ENCODE measurements at regions not wholly inside any gene's neighbourhood (a gene's known extent, or its start where the extent isn't known, plus 50 kb on each side); places are given as distances from the start of the nearest gene placed in this dataset.

DNA sequence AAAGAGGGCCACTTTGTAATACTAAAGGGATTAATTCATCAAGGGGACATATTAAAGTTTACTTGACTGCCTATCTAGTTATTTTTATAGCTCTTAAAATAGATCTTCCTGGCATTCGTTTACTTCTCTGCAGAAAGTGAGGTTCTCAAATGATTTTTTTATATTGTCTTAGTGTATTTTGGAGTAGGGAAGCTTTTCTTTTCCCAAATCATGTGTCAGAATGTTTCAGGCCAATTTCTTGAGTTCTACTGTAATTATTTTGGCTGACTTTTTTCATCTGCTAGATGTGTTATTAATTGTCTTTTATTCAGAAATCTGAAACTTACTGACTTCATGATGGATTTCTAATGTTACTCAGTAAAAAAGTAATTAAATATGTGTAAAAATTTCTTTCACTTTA, 60.2 kb upstream of the FBXL7 start:
- Mint-ChIP-seq H3K27me3 (ENCODE audit: low read depth) (peaks cover 32% of the 10 kb centered on the region), H3K4me3 (no peak overlapping the region), H3K27ac (no peak overlapping the region), H3K36me3 (no peaks in the 10 kb centered on the region), H3K4me1 (no peaks in the 10 kb centered on the region), H3K9me3 (peaks cover 4% of the 10 kb centered on the region)
- TF ChIP-seq, protein P1, sequence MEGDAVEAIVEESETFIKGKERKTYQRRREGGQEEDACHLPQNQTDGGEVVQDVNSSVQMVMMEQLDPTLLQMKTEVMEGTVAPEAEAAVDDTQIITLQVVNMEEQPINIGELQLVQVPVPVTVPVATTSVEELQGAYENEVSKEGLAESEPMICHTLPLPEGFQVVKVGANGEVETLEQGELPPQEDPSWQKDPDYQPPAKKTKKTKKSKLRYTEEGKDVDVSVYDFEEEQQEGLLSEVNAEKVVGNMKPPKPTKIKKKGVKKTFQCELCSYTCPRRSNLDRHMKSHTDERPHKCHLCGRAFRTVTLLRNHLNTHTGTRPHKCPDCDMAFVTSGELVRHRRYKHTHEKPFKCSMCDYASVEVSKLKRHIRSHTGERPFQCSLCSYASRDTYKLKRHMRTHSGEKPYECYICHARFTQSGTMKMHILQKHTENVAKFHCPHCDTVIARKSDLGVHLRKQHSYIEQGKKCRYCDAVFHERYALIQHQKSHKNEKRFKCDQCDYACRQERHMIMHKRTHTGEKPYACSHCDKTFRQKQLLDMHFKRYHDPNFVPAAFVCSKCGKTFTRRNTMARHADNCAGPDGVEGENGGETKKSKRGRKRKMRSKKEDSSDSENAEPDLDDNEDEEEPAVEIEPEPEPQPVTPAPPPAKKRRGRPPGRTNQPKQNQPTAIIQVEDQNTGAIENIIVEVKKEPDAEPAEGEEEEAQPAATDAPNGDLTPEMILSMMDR (IDR thresholded peaks at IDR 0.05; ENCODE audit: unreplicated experiment), result no peak
- DNase-seq (ENCODE audit: low spot score in 2 of 2, unreplicated experiment in 2 of 2), result no peak

DNA sequence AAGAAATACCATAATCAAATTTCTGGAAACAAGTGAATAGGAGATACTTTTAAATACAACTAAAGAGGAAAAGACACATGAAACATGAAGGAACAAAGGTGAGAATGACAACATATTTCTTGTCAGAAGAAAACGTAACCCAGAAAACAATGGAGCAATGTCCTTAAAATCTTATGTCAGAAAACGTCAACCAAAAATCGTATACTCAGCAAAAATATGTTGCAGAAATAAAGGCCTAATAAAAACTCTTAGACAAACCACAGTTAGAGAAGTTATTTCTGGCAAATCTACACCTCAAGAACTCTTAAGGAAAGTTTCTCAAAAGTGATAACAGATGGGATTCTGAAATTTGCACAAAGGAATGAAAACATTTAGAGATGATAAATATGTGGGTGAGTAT, 66.3 kb upstream of the FBXL7 start:
- Mint-ChIP-seq H3K27ac (no peak overlapping the region), H3K9me3 (peaks cover 12% of the 10 kb centered on the region), H3K4me3 (no peak overlapping the region), H3K4me1 (no peaks in the 10 kb centered on the region), H3K36me3 (no peaks in the 10 kb centered on the region), H3K27me3 (ENCODE audit: low read depth) (peaks cover 9% of the 10 kb centered on the region)
- TF ChIP-seq, protein P1 (IDR thresholded peaks at IDR 0.05; ENCODE audit: unreplicated experiment), result no peak
- DNase-seq (ENCODE audit: low spot score in 2 of 2, unreplicated experiment in 2 of 2), result no peak

DNA sequence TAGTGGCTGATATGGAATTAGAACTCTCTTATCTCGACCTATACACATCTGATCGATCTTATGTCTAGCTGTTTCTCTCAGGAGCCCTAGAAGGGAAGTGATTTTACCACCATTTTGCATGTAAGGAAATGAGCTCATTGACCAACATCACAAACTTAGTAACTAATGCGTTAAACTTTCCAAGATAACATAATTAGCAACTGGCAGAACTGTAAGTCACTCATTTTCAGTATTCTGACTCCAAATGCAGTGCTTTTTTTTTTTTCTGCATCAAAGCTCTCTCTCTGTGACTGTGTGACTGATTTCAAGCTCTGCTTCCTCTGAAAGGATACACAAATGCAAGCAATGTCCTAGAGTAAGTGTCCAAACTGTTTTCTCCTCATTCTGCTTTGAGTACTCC, 68.1 kb upstream of the FBXL7 start:
- no peak for DNase-seq (ENCODE audit: low spot score in 2 of 2, unreplicated experiment in 2 of 2)
- H3K27ac Mint-ChIP-seq, result no peak overlapping the region
- TF ChIP-seq, protein P1 (IDR thresholded peaks at IDR 0.05; ENCODE audit: unreplicated experiment), result no peak
- peaks cover 9% of the 10 kb centered on the region for H3K27me3 Mint-ChIP-seq (ENCODE audit: low read depth)
- no peak overlapping the region for H3K4me3 Mint-ChIP-seq
- H3K36me3 Mint-ChIP-seq, result no peaks in the 10 kb centered on the region
- H3K9me3 Mint-ChIP-seq, result peaks cover 12% of the 10 kb centered on the region
- H3K4me1 Mint-ChIP-seq, result no peaks in the 10 kb centered on the region

DNA sequence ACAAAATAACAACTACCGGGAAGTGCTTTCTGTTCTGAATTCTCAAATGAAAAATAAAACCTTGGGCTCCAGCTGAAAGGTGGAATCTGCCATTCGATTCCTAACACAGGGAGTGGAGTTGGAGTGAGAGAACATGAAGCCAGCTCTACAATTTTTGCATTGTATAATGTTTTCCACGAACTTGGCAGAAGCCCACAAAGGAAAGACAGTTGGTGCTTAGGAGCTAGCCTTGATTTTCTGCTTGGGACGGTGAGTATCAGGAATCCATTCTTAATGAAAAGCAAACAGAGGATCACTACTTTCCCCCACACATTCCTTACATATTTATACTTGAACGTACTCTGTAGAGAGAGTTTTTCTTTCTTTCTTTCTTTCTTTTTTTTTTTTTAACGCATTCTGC, 74.2 kb upstream of the FBXL7 start:
- peaks cover 15% of the 10 kb centered on the region for H3K4me1 Mint-ChIP-seq
- no peaks in the 10 kb centered on the region for H3K9me3 Mint-ChIP-seq
- peak overlapping the region; percentile 95 for H3K27ac Mint-ChIP-seq
- no peaks in the 10 kb centered on the region for H3K36me3 Mint-ChIP-seq
- H3K27me3 Mint-ChIP-seq (ENCODE audit: low read depth), result no peaks in the 10 kb centered on the region
- TF ChIP-seq, protein P1 (IDR thresholded peaks at IDR 0.05; ENCODE audit: unreplicated experiment), result no peak
- DNase-seq (ENCODE audit: low spot score in 2 of 2, unreplicated experiment in 2 of 2), result no peak
- H3K4me3 Mint-ChIP-seq, result peak overlapping the region; percentile 60

DNA sequence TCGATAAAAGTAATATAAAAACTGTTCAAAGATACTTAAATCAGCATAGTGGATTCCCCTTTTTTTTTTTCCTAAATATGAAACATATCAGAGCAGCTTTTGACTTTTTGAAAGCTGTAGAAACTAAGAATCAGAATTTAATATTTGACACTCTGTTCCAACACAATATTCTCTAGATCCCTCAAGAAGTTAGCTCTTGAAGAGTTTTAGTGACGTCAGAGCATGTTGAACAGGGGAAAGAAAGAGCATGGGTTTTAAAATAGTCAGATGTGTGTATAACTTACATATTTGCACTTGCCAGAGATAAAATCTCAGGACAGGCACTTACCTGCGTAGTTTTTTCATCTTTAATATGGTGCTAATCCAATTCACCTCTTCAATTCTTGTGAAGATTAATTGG, 75.2 kb upstream of the FBXL7 start:
- TF ChIP-seq, protein P1 (IDR thresholded peaks at IDR 0.05; ENCODE audit: unreplicated experiment), result no peak
- H3K27ac Mint-ChIP-seq, result peak overlapping the region; percentile 53
- no peak for DNase-seq (ENCODE audit: low spot score in 2 of 2, unreplicated experiment in 2 of 2)
- no peaks in the 10 kb centered on the region for H3K9me3 Mint-ChIP-seq
- H3K4me3 Mint-ChIP-seq, result no peak overlapping the region
- peaks cover 15% of the 10 kb centered on the region for H3K4me1 Mint-ChIP-seq
- no peaks in the 10 kb centered on the region for H3K27me3 Mint-ChIP-seq (ENCODE audit: low read depth)
- no peaks in the 10 kb centered on the region for H3K36me3 Mint-ChIP-seq

DNA sequence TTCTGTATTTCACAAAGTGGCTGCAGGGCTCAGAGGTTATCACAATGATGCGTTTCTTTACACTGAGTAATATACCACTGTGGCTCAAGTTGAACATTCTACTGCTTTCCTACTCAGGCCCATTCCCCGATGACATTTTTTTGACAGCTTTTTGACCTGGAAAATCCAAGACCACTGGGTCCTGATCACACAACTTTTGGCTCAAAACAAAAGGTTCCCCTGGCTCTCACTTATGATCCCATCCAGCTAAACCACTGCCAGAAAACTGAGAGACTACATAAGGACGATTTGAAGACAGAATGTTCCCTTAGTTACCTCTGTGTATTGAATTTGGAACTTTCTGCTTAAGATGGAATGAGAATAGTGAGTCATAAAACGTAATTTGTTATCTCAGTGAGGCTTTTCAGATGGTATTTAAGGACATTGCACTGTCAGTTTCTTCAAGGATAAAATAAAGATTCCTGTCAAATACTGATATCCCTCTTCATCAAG, 78.0 kb upstream of the FBXL7 start:
- DNase-seq (ENCODE audit: low spot score in 2 of 2, unreplicated experiment in 2 of 2), result no peak
- H3K4me1 Mint-ChIP-seq, result peaks cover 15% of the 10 kb centered on the region
- peaks cover 3% of the 10 kb centered on the region for H3K27me3 Mint-ChIP-seq (ENCODE audit: low read depth)
- H3K4me3 Mint-ChIP-seq, result no peak overlapping the region
- TF ChIP-seq, protein P1 (IDR thresholded peaks at IDR 0.05; ENCODE audit: unreplicated experiment), result no peak
- no peaks in the 10 kb centered on the region for H3K36me3 Mint-ChIP-seq
- H3K9me3 Mint-ChIP-seq, result no peaks in the 10 kb centered on the region
- H3K27ac Mint-ChIP-seq, result peak overlapping the region; percentile 48

Measured in mesothelial cell of epicardium (in vitro differentiated cells).